ENCODE measurements at regions not wholly inside any gene's neighbourhood (a gene's known extent, or its start where the extent isn't known, plus 50 kb on each side); places are given as distances from the start of the nearest gene placed in this dataset.
"Not testable (repeated sequence)": the region's sequence is repeated elsewhere in the genome, so short reads cannot be mapped to it uniquely, and the experiment has no call there.

DNA sequence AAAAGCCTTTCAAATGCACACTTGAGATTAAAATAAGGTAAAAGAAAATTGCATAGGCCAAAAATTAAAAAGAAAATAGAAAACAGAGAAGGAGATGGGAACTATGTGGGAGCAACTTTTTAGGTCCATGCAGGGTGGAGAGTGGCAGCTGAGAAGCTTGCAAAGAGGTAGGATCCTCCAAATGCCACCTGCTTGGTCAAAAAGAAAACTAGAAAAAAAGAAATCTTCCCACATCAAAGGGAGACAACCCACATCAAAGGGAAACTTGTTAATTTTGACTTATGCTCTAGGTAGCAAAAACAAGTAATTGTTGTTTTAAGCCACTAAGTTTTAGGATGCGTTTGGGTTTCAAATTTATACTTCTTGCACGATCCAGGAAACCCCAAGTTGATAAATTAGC is 342.9 kb downstream of the IL20RB start:
- no peak for DNase-seq

DNA sequence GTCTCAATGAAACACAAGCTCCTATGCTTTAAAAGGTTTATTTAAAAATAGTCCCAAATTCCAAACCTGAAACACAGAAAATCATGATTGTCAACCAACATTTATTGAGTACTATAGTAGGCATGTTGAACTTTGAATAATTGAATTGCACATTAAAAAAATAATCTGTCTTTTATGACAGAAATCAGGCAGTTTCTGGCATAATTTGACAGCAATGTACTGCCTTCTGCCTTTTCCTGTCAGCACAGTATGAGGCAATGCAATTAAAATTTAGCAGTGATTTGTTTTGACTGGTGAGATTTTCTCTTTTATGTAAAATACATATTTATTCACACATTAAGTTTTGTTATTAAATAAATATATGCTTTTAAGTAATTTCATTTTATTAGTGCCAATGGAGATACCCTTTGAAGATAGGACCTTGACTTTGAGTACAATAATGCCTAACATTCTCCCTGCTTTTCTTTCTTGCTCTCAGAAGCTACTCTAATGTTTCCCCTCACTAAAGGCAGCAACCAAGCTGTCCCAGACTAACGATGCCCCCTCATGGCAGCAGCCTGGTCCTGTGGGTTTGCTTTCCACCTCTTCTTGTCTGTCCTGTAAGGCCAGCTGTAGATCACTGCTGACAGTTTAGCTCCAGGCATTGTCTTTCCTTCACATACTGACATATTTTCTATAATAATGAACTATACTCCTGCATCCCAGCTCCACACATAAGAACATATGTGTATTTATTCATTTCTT is 346.7 kb downstream of the IL20RB start:
- no peak for DNase-seq

- no peak for DNase-seq
Observed at GRCh38 chr3:137324114-137324513, 366.3 kb downstream of the IL20RB start.

- no peak for DNase-seq
Observed at GRCh38 chr3:137325170-137325569, 367.4 kb downstream of the IL20RB start.

GRCh38 chr3:137325934-137326333 is 368.2 kb downstream of the IL20RB start:
- no peak for DNase-seq

- no peak for DNase-seq
Observed at GRCh38 chr3:137329594-137329993, 371.8 kb downstream of the IL20RB start.

- no peak for DNase-seq
Observed at GRCh38 chr3:137330246-137330645, 372.5 kb downstream of the IL20RB start.

GRCh38 chr3:137332297-137332696 is 374.5 kb downstream of the IL20RB start:
- DNase-seq = no peak

- DNase-seq = no peak
Observed at GRCh38 chr3:137335478-137335877, 377.7 kb downstream of the IL20RB start.

DNA sequence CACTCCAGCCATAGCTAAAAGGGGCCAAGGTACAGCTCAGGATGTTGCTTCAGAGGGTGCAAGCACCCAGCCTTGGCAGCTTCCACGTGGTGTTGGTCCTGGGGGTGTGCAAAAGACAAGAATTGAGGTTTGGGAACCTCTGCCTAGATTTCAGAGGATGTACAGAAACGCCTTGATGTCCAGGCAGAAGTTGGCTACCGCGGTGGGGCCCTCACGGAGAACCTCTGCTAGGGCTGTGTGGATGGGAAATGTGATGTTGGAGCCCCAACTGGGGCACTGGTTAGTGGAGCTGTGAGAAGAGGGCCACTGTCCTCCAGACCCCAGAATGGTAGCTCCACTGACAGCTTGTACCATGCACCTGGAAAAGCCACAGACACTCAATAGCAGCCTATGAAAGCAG is 380.6 kb downstream of the IL20RB start:
- DNase-seq = not testable (repeated sequence)

GRCh38 chr3:137343283-137343682 is 385.5 kb downstream of the IL20RB start:
- DNase-seq = no peak

GRCh38 chr3:137347132-137347531 is 389.3 kb downstream of the IL20RB start:
- no peak for DNase-seq

DNA sequence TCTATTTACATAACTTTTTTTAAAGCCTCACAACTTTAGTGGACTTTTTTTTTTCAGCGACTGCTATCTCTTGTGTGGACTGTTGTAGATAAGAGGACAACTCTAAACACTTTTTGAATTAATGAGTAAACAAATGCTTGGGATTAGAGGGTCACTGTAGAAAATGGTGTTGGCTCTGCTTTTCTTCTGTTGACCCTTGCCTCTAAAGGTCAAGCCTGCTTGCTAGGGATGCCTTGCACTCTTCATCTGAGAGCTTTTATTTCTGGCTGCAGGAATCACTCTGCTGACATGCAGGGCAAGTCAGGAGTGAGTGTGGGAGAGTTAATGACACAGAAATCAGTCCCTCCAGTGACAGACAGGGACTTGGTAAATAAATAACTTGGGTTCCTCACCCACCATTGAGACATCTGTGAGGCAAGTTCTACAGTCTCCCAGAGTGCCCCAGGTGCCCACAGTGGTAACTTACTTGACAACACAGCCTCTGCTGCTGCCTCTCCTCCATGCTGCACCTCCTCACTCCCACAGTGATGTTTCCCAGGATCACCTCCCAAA is 390.1 kb downstream of the IL20RB start:
- DNase-seq = no peak

DNA sequence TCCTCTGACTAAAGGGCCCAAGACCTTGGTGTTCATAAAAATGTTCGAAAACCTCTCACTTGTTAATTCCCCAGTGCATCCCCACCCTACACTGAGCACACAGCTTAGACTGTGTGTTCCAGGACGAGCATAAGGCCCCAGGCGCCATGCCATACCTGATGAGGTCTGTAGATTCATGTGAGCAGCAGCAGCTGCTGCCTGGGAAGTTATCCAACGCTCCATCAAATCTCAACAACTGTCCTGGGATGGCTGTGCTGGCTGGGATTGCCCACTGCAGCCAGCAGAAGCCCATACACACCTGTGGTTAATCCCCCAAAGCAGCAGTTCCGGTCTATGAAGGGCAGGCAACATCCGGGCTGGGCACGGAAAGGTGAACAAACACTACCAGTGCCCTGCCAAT is 391.2 kb downstream of the IL20RB start:
- peak; percentile 19 for DNase-seq

DNA sequence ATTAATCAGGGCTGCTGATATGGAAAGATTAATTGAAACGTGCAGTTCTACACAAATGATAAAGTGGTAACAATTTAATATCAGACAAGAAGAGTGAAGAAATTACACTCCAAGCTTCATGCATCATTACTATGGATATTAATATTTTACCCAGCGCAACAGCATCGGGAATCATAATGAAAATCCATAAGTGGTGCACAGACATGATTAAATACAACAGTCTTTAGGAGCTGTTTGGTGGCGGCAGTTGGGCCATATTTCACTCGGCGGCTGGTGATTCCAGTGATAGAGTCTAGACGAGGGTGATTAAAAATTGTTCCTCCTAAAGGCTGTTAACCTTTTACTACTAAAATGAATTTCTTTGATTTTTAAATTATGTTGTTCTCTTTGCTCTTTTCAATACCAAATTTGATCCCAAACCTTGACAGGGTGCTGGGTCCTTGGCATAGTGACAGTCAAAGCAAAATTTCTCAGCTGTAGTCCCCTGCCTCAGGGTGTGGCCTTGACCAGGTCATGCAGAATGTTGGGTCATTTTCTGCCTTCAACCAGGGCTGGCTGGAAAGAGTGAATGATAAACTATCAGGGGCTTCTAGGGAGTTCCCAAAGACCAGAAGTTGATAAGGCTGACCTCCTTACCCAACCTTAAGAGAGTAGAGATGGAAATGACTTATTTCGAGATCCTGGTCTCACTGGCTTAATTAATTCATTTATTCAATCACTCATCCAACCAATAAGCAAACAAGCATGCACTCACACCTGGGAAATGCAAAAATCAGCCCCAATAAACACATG is 392.0 kb downstream of the IL20RB start:
- DNase-seq = no peak

- no peak for DNase-seq
Observed at GRCh38 chr3:137360531-137361201, 402.9 kb downstream of the IL20RB start.

DNA sequence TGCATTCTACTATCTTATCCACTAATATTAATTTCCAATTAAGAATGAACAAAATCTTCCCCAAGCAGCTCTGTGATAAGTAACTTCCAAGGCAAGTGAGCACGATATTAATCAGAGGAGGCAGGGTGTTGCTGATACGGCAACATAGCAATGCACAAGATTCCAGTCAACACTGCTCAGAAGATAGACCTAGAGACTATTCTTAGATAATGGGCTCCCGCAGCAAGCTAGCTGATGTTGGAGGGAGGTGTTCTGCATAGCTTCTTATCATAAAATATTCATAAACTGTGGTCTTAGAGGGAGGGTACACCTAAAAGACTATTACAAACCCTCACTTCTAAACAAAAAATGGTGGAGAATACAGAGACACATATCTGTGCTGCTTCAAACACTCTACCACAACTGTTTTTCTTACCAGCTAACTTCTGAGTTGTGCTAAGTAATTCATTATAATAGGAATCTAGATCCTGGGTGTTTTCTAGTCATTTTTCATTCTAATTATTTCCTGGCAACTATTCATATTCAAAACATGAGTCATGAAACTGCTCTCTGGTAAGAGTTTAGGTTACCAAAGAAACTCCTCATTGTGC is 382.0 kb upstream of the SOX14 start:
- no peak for DNase-seq

DNA sequence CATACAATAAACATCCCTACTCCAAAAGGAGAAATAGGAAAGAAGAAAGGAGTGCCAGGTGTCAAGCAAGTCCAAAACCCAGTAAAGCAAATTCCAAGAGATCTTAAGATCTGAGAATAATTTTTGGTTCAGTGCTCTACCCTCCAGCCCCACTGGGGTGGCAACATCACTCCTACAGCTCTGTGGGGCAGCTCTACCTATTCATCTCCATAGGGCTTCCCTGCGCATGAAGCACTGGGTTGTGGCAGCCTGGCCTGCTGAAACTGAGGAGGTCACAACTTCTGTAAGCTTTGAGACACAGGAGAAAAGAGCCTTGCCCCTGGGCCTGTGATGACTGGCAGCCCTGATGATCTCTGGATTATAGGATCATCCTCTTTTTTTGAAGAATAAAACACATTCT is 378.2 kb upstream of the SOX14 start:
- no peak for DNase-seq

GRCh38 chr3:137409584-137409983 is 354.5 kb upstream of the SOX14 start:
- no peak for DNase-seq

- no peak for DNase-seq
Observed at GRCh38 chr3:137410028-137410427, 354.1 kb upstream of the SOX14 start.

DNA sequence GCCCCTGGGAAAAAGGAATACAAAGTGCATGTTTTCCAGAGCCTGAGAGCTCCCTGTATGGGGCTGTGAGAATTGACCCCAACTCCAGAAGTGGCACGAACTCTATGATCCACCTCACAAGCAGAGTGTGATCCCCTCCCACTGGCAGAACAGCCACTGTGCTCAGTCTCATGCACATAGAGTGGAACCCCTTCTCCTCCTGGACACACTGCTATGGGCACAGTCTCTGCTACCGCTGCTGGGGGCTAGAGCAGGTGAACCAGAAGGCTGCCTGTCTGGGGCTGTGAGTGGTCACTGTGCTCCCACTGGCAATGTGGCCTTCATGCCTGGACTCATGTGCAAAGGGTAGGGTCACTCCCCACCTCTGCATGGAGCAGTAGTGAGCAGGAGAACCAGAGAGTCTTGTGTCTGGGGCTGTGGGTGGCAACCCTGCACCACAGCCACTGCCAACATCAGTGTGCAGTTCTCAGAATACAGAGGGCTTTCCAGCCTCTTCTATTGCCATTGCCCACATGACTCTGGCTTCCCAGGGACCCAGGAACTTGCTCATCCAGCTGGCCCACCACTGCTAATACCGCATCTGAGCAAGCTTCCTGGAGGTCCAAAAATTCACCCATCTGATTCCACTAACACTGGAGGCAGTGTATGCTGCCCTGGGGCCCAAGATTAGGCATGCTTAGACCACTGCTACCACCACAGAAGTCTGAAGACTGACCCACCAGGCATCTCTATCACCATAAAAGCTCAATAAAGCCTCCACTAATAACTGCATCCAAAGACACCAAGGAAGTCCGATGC is 343.7 kb upstream of the SOX14 start:
- no peak for DNase-seq

GRCh38 chr3:137438561-137438960 is 325.6 kb upstream of the SOX14 start:
- DNase-seq = no peak

Data from tongue (tissue), 1 donor.